ENCODE measurements at regions not wholly inside any gene's neighbourhood (a gene's known extent, or its start where the extent isn't known, plus 50 kb on each side); places are given as distances from the start of the nearest gene placed in this dataset.

- no peaks in the 10 kb centered on the region for H3K36me3 ChIP-seq (ENCODE audit: control insufficient read depth, insufficient read depth, low read length)
- H3K4me1 ChIP-seq (ENCODE audit: control insufficient read depth, insufficient read depth, low read length) = no peaks in the 10 kb centered on the region
- TF ChIP-seq POLR2AphosphoS5 (IDR thresholded peaks at IDR 0.05; ENCODE audit: low read depth, low read length) (no peak), CTCF (IDR thresholded peaks at IDR 0.05) (no peak), REST (IDR thresholded peaks at IDR 0.05; ENCODE audit: insufficient read depth in 1 of 2, low read depth in 2 of 2, low read length in 1 of 2) (no peak), SIN3A (IDR thresholded peaks at IDR 0.05; ENCODE audit: borderline replicate concordance, insufficient read depth, low read depth, low read length) (no peak), TCF7L2 (IDR thresholded peaks at IDR 0.05; ENCODE audit: low read depth, low read length) (no peak)
- CTCF ChIA-PET = no interaction called here
- H3K9me3 ChIP-seq (ENCODE audit: control insufficient read depth, insufficient read depth, low read depth, low read length) = no peaks in the 10 kb centered on the region
- no peak for ATAC-seq
- no peak overlapping the region for H3K4me3 ChIP-seq (ENCODE audit: low read depth in 2 of 2, low read length in 2 of 2)
- in situ Hi-C loops (cut with HindIII; ENCODE audit: low pct_unique_long_range_greater_than_20kb, low sequenced_read_pairs) = no loop called here
- DNase-seq (ENCODE audit: low read depth, low spot score) = no peak
- no peaks in the 10 kb centered on the region for H3K27me3 ChIP-seq (ENCODE audit: control insufficient read depth, insufficient read depth, low read length)
- intact Hi-C loops (cut with micrococcal nuclease; ENCODE audit: unreplicated experiment) = no loop called here
- no peak overlapping the region for H3K27ac ChIP-seq (ENCODE audit: low read length)
- POLR2A ChIA-PET = no interaction called here
- BruUV-seq (replicated peaks) = no TSS peak
Measured at GRCh38 chr4:32022071-32022470, 1301.9 kb downstream of the PCDH7 start.

GRCh38 chr4:32025851-32026459 is 1305.8 kb downstream of the PCDH7 start:
- ATAC-seq (no peak), DNase-seq (ENCODE audit: low read depth, low spot score) (no peak)
- TF ChIP-seq POLR2AphosphoS5 (IDR thresholded peaks at IDR 0.05; ENCODE audit: low read depth, low read length) = no peak
- no peak for TF ChIP-seq CTCF (IDR thresholded peaks at IDR 0.05)
- TF ChIP-seq TCF7L2 (IDR thresholded peaks at IDR 0.05; ENCODE audit: low read depth, low read length) = no peak
- no peak for TF ChIP-seq REST (IDR thresholded peaks at IDR 0.05; ENCODE audit: insufficient read depth in 1 of 2, low read depth in 2 of 2, low read length in 1 of 2)
- TF ChIP-seq SIN3A (IDR thresholded peaks at IDR 0.05; ENCODE audit: borderline replicate concordance, insufficient read depth, low read depth, low read length) = no peak
- no peaks in the 10 kb centered on the region for H3K36me3 ChIP-seq (ENCODE audit: control insufficient read depth, insufficient read depth, low read length)
- no TSS peak for BruUV-seq (replicated peaks)
- POLR2A ChIA-PET = no interaction called here
- in situ Hi-C loops (cut with HindIII; ENCODE audit: low pct_unique_long_range_greater_than_20kb, low sequenced_read_pairs) = no loop called here
- H3K27me3 ChIP-seq (ENCODE audit: control insufficient read depth, insufficient read depth, low read length) = no peaks in the 10 kb centered on the region
- CTCF ChIA-PET = no interaction called here
- intact Hi-C loops (cut with micrococcal nuclease; ENCODE audit: unreplicated experiment) = no loop called here
- H3K4me1 ChIP-seq (ENCODE audit: control insufficient read depth, insufficient read depth, low read length) = no peaks in the 10 kb centered on the region
- no peaks in the 10 kb centered on the region for H3K9me3 ChIP-seq (ENCODE audit: control insufficient read depth, insufficient read depth, low read depth, low read length)
- H3K27ac ChIP-seq (ENCODE audit: low read length) = no peak overlapping the region
- H3K4me3 ChIP-seq (ENCODE audit: low read depth in 2 of 2, low read length in 2 of 2) = no peak overlapping the region

All from Panc1 (cell line).